ENCODE measurements at regions not wholly inside any gene's neighbourhood (a gene's known extent, or its start where the extent isn't known, plus 50 kb on each side); places are given as distances from the start of the nearest gene placed in this dataset.

GRCh38 chr7:81414411-81414810 is 355.4 kb downstream of the HGF start (continued):
- no peak for TF ChIP-seq SP1 (IDR thresholded peaks at IDR 0.05; ENCODE audit: low read depth, low read length)
- TF ChIP-seq ATF3 (IDR thresholded peaks at IDR 0.05; ENCODE audit: insufficient read depth, low read depth, low read length) = no peak
